PC-3 (cell line): ENCODE measurements at regions not wholly inside any gene's neighbourhood (a gene's known extent, or its start where the extent isn't known, plus 50 kb on each side); places are given as distances from the start of the nearest gene placed in this dataset.
A peak's percentile ranks its signal among the peaks of the same experiment; 100 is the strongest.

Source experiments
- ATAC-seq: fragments of 200-7000 bp; cut with Tn5 transposase; 2 replicates; pipeline ENCODE4 v1.9.1; 2020; ENCODE audit warnings: mild to moderate bottlenecking, moderate library complexity
- BruUV-seq: library from RNA; stranded (reverse); fragments of 400-500 nt; replicated peaks from 2 replicates; lab custom pipeline; 2021; lab: Mats Ljungman, UMichigan
- CTCF ChIA-PET: fragments of 300-600 bp; sonication (Branson Sonifier 250); formaldehyde crosslinking; loops from one replicate; lab custom pipeline; 2022; ENCODE audit warnings: antibody characterized with exemption; lab: Charles Lee
- POLR2A ChIA-PET: fragments of 300-600 bp; sonication (Branson Sonifier 250); formaldehyde crosslinking; loops from one replicate; lab custom pipeline; 2022; ENCODE audit warnings: antibody characterized with exemption; ENCODE audit not compliant: unreplicated experiment; lab: Charles Lee
- DNase-seq: peaks from one replicate; pipeline ENCODE4 v3.0.0-alpha.2; 2015
- H2AFZ ChIP-seq: fragments of 300-600 bp; sonication (generic); 2 replicates; pipeline ENCODE4 v1.6.0; 2016; ENCODE audit warnings: antibody characterized with exemption, low read length
- H3F3A ChIP-seq: fragments of 300-600 bp; sonication (generic); one replicate; pipeline ENCODE4 v1.6.0; 2017; ENCODE audit warnings: antibody characterized with exemption, low read length, control low read depth, mild to moderate bottlenecking; ENCODE audit not compliant: unreplicated experiment
- H3K27ac ChIP-seq: fragments of 300-600 bp; sonication (generic); 2 replicates; pipeline ENCODE4 v1.5.1; 2016; ENCODE audit warnings: mild to moderate bottlenecking, low read length
- H3K27me3 ChIP-seq: fragments of 300-600 bp; sonication (generic); 2 replicates; pipeline ENCODE4 v1.6.1; 2016; ENCODE audit warnings: low read length, mixed read lengths
- H3K36me3 ChIP-seq: fragments of 300-600 bp; sonication (generic); 2 replicates; pipeline ENCODE4 v1.6.1; 2016; ENCODE audit warnings: low read depth, mixed run types, low read length, mixed read lengths
- H3K4me1 ChIP-seq: fragments of 300-600 bp; sonication (generic); 2 replicates; pipeline ENCODE4 v1.5.1; 2016; ENCODE audit warnings: low read length; ENCODE audit not compliant: insufficient read depth
- H3K4me2 ChIP-seq: fragments of 300-600 bp; sonication (generic); 2 replicates; pipeline ENCODE4 v1.6.0; 2016; ENCODE audit warnings: low read length
- H3K4me3 ChIP-seq: fragments of 300-600 bp; sonication (generic); 2 replicates; pipeline ENCODE4 v1.5.1; 2016; ENCODE audit warnings: mild to moderate bottlenecking, low read length, mixed read lengths
- H3K79me2 ChIP-seq: fragments of 300-600 bp; sonication (generic); 2 replicates; pipeline ENCODE4 v1.6.1; 2017; ENCODE audit warnings: low read length, mixed read lengths
- H3K9ac ChIP-seq: fragments of 300-600 bp; sonication (generic); 2 replicates; pipeline ENCODE4 v1.6.0; 2016; ENCODE audit warnings: mild to moderate bottlenecking, low read length
- H3K9me2 ChIP-seq: fragments of 300-600 bp; sonication (generic); replicated peaks from 2 replicates; pipeline ENCODE4 v1.6.1; 2016; ENCODE audit warnings: mixed run types, low read length, mixed read lengths
- H3K9me3 ChIP-seq: fragments of 300-600 bp; sonication (generic); 2 replicates; pipeline ENCODE4 v1.6.1; 2016; ENCODE audit warnings: low read length, mixed read lengths
- H4K20me1 ChIP-seq: fragments of 300-600 bp; sonication (generic); 2 replicates; pipeline ENCODE4 v1.6.1; 2016; ENCODE audit warnings: low read length, mixed read lengths
- EZH2 ChIP-seq: fragments of 300-600 bp; sonication (generic); IDR thresholded peaks from one replicate; pipeline ENCODE4 v1.6.1; 2017; ENCODE audit warnings: antibody characterized with exemption, mild to moderate bottlenecking, low read length; ENCODE audit not compliant: unreplicated experiment
- EZH2phosphoT487 ChIP-seq: fragments of 300-600 bp; sonication (generic); IDR thresholded peaks from 2 replicates; pipeline ENCODE4 v1.6.1; 2018; ENCODE audit warnings: mild to moderate bottlenecking, antibody characterized with exemption, low read length, borderline replicate concordance
- intact Hi-C: fragments of 100-400 bp; cut with micrococcal nuclease; formaldehyde crosslinking; loops from 2 replicates; pipeline ENCODE4 v1.9.0; 2023
- TF ChIP-seq, protein P1 (sequence below): fragments of 300-600 bp; sonication (generic); conservative IDR thresholded peaks from 2 replicates; pipeline ENCODE4 v1.5.1; 2017; ENCODE audit warnings: antibody characterized with exemption, low read depth, mild to moderate bottlenecking, low read length

DNA sequence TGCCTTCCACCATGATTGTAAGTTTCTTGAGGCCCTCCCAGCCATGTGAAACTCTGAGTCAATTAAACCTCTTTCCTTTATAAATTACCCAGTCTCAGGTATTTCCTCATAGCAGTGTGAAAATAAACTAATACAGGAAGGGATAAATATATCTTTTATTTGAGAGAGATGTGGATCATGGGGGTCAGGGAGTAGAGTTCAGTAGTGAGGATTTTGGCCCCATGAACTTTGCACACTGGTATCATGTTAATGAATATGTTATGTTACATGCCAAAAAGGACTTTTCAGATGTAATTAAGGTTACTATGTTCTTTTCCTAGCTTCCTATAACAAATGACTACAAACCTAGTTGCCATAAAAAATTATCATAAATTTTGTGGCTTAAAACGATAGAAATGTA, 1393.7 kb downstream of the DSC3 start:
- H3K9me3 ChIP-seq: no peaks in the 10 kb centered on the region

DNA sequence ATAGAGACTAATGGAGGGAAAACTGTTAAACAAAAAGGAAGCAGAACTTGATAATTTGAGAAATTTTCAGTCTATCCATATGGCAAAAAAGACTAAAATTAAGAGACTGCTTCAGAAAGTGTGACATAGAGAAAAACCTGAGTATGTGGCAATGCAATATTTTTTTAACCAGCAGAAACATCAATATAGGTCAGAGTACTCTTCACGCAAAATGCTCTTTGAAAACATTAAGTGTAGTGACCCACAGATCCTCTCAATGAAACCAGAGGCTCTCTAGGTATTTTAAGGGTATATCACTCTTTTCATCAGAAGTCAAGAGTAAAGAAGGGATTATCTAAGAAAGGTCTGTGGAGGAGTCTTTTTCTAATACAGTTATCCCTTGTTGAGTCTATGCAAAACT, 1394.8 kb downstream of the DSC3 start:
- POLR2A ChIA-PET: no interaction called here
- DNase-seq (no peak), ATAC-seq (no peak)
- Histone ChIP-seq H3K9ac (no peak overlapping the region), H3K27me3 (no peaks in the 10 kb centered on the region), H3K4me1 (peaks cover 13% of the 10 kb centered on the region), H3K9me3 (no peaks in the 10 kb centered on the region), H3K79me2 (no peaks in the 10 kb centered on the region), H3K9me2 (no peaks in the 10 kb centered on the region), H3K4me3 (no peak overlapping the region), H3F3A (no peaks in the 10 kb centered on the region), H4K20me1 (no peaks in the 10 kb centered on the region), H3K27ac (no peak overlapping the region), H3K4me2 (no peak overlapping the region), H2AFZ (no peak overlapping the region), H3K36me3 (no peaks in the 10 kb centered on the region)
- intact Hi-C loops: no loop called here
- CTCF ChIA-PET: no interaction called here
- no TSS peak for BruUV-seq
- TF ChIP-seq, protein P1, sequence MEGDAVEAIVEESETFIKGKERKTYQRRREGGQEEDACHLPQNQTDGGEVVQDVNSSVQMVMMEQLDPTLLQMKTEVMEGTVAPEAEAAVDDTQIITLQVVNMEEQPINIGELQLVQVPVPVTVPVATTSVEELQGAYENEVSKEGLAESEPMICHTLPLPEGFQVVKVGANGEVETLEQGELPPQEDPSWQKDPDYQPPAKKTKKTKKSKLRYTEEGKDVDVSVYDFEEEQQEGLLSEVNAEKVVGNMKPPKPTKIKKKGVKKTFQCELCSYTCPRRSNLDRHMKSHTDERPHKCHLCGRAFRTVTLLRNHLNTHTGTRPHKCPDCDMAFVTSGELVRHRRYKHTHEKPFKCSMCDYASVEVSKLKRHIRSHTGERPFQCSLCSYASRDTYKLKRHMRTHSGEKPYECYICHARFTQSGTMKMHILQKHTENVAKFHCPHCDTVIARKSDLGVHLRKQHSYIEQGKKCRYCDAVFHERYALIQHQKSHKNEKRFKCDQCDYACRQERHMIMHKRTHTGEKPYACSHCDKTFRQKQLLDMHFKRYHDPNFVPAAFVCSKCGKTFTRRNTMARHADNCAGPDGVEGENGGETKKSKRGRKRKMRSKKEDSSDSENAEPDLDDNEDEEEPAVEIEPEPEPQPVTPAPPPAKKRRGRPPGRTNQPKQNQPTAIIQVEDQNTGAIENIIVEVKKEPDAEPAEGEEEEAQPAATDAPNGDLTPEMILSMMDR: no peak
- no peak for TF ChIP-seq EZH2
- TF ChIP-seq EZH2phosphoT487: no peak

More for the DNA sequence above, 1393.7 kb downstream of the DSC3 start:
- Histone ChIP-seq H3K9me2 (no peaks in the 10 kb centered on the region), H3K4me3 (no peak overlapping the region), H2AFZ (no peak overlapping the region), H3K27me3 (no peaks in the 10 kb centered on the region), H3K79me2 (no peaks in the 10 kb centered on the region), H3K9ac (no peak overlapping the region), H3K4me1 (peaks cover 11% of the 10 kb centered on the region), H3F3A (no peaks in the 10 kb centered on the region), H4K20me1 (no peaks in the 10 kb centered on the region), H3K4me2 (no peak overlapping the region), H3K27ac (no peak overlapping the region), H3K36me3 (no peaks in the 10 kb centered on the region)
- ATAC-seq (no peak), DNase-seq (no peak)
- TF ChIP-seq EZH2 (no peak), EZH2phosphoT487 (no peak)
- TF ChIP-seq, protein P1: no peak
- BruUV-seq: no TSS peak
- ChIA-PET POLR2A (no interaction called here), CTCF (no interaction called here)
- intact Hi-C loops: no loop called here

DNA sequence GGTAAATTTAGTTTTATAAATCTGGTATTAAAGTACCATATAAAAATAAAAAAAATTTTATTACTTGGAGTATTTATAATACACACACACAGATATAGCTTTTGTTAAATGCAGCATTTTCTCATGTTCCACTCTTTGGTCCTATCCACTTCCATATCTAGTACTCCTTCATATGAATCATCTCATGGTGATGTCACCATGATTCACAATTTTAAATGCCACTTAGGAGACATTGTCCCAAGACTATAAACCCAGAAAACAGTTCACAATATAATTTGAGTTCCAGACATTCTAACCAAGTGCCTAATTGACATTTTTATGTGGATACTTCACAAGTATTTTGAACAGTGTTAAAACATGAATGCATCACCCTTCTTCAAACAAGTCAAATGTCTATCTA, 1398.3 kb downstream of the DSC3 start:
- no peak overlapping the region for H2AFZ ChIP-seq
- ATAC-seq: peak; percentile 100
- H4K20me1 ChIP-seq: no peaks in the 10 kb centered on the region
- intact Hi-C loops: no loop called here
- H3K27ac ChIP-seq: peak overlapping the region; percentile 29; the same call in 1 of the 2 replicates
- no peaks in the 10 kb centered on the region for H3F3A ChIP-seq
- H3K27me3 ChIP-seq: no peaks in the 10 kb centered on the region
- H3K4me3 ChIP-seq: no peak overlapping the region
- BruUV-seq: no TSS peak
- no peak overlapping the region for H3K9ac ChIP-seq
- ChIA-PET CTCF (no interaction called here), POLR2A (no interaction called here)
- no peaks in the 10 kb centered on the region for H3K36me3 ChIP-seq
- H3K9me3 ChIP-seq: no peaks in the 10 kb centered on the region
- H3K4me2 ChIP-seq: no peak overlapping the region
- H3K4me1 ChIP-seq: peaks cover 13% of the 10 kb centered on the region
- DNase-seq: peak; percentile 90
- TF ChIP-seq EZH2 (no peak), EZH2phosphoT487 (no peak)
- TF ChIP-seq, protein P1: no peak
- H3K79me2 ChIP-seq: no peaks in the 10 kb centered on the region
- H3K9me2 ChIP-seq: no peaks in the 10 kb centered on the region
